GM23248 (cell line): ENCODE measurements at regions not wholly inside any gene's neighbourhood (a gene's known extent, or its start where the extent isn't known, plus 50 kb on each side); places are given as distances from the start of the nearest gene placed in this dataset.

Experiments used
- DNase-seq: peaks from one replicate; pipeline ENCODE4 v3.0.0-alpha.2; 2015
- H2AFZ ChIP-seq: fragments of 200-600 bp; sonication (generic); 2 replicates; pipeline ENCODE4 v1.6.1; 2016; ENCODE audit warnings: antibody characterized with exemption
- H3F3A ChIP-seq: fragments of 200-600 bp; sonication (generic); 2 replicates; pipeline ENCODE4 v1.6.1; 2016; ENCODE audit warnings: mild to moderate bottlenecking, antibody characterized with exemption, mixed run types; ENCODE audit not compliant: insufficient read depth
- H3K27ac ChIP-seq: fragments of 200-600 bp; sonication (generic); 2 replicates; pipeline ENCODE4 v1.5.1; 2016; ENCODE audit warnings: mild to moderate bottlenecking
- H3K27me3 ChIP-seq: fragments of 200-600 bp; sonication (generic); replicated peaks from 2 replicates; pipeline ENCODE4 v1.6.1; 2016; ENCODE audit warnings: mild to moderate bottlenecking; ENCODE audit not compliant: insufficient read depth
- H3K36me3 ChIP-seq: fragments of 200-600 bp; sonication (generic); 2 replicates; pipeline ENCODE4 v1.6.1; 2016; ENCODE audit warnings: low read depth, mild to moderate bottlenecking
- H3K4me1 ChIP-seq: fragments of 200-600 bp; sonication (generic); 2 replicates; pipeline ENCODE4 v1.6.1; 2016; ENCODE audit warnings: mild to moderate bottlenecking; ENCODE audit not compliant: insufficient read depth
- H3K4me2 ChIP-seq: fragments of 200-600 bp; sonication (generic); one replicate; pipeline ENCODE4 v1.6.1; 2016; ENCODE audit warnings: mild to moderate bottlenecking; ENCODE audit not compliant: unreplicated experiment
- H3K4me3 ChIP-seq: fragments of 200-600 bp; sonication (generic); 2 replicates; pipeline ENCODE4 v1.5.1; 2016; ENCODE audit warnings: mild to moderate bottlenecking
- H3K79me2 ChIP-seq: fragments of 200-600 bp; sonication (generic); 2 replicates; pipeline ENCODE4 v1.6.1; 2016; ENCODE audit warnings: mild to moderate bottlenecking; ENCODE audit not compliant: insufficient read depth
- H3K9ac ChIP-seq: fragments of 200-600 bp; sonication (generic); 2 replicates; pipeline ENCODE4 v1.6.1; 2016; ENCODE audit warnings: mild to moderate bottlenecking
- H3K9me2 ChIP-seq: fragments of 200-600 bp; sonication (generic); 2 replicates; pipeline ENCODE4 v1.6.1; 2016; ENCODE audit warnings: mixed run types, mild to moderate bottlenecking, moderate library complexity; ENCODE audit not compliant: insufficient read depth
- H3K9me3 ChIP-seq: fragments of 200-600 bp; sonication (generic); one replicate; pipeline ENCODE4 v1.6.1; 2017; ENCODE audit warnings: low read depth
- H4K20me1 ChIP-seq: fragments of 200-600 bp; sonication (generic); 2 replicates; pipeline ENCODE4 v1.6.0; 2016; ENCODE audit not compliant: insufficient read depth
- EZH2 ChIP-seq: fragments of 200-600 bp; sonication (generic); IDR thresholded peaks from 2 replicates; pipeline ENCODE4 v1.6.1; 2018; ENCODE audit warnings: antibody characterized with exemption, mild to moderate bottlenecking; ENCODE audit not compliant: insufficient read depth, poor library complexity, severe bottlenecking
- EZH2phosphoT487 ChIP-seq: fragments of 200-600 bp; sonication (generic); IDR thresholded peaks from 2 replicates; pipeline ENCODE4 v1.6.1; 2018; ENCODE audit warnings: antibody characterized with exemption, moderate library complexity, mild to moderate bottlenecking, low read depth; ENCODE audit not compliant: insufficient read depth
- WGBS, 2 experiments: methylation state at CpG; one replicate each; pipeline ENCODE4 v1.1.6; 2015 to 2017; ENCODE audit warnings: low lambda C conversion rate in 2 of 2, low coverage in 1 of 2; ENCODE audit errors: missing lambda C conversion rate in 2 of 2; 5-methylcytosine and 5-hydroxymethylcytosine counted together
- in situ Hi-C: fragments of 300-500 bp; cut with MboI; formaldehyde crosslinking; loops from 2 replicates; pipeline ENCODE4 v1.15.0; 2020

- 5 to 14% methylated on average over 1 of the region's 1 CpG for WGBS, 2 experiments
- in situ Hi-C loops, result no loop called here
- H3F3A ChIP-seq, result no peaks in the 10 kb centered on the region
These were observed 347.7 kb upstream of the MAP2 start for GRCh38 chr2:209076151-209076550.

GRCh38 chr2:209086761-209087160 is 337.1 kb upstream of the MAP2 start:
- H3F3A ChIP-seq, result no peaks in the 10 kb centered on the region
- in situ Hi-C loops, result no loop called here
- H3K27me3 ChIP-seq, result no peaks in the 10 kb centered on the region
- no peak overlapping the region for H3K4me3 ChIP-seq
- H2AFZ ChIP-seq, result no peak overlapping the region
- H3K27ac ChIP-seq, result no peak overlapping the region
- H3K4me1 ChIP-seq, result no peaks in the 10 kb centered on the region
- TF ChIP-seq EZH2phosphoT487, result no peak
- TF ChIP-seq EZH2, result no peak
- no peak overlapping the region for H3K4me2 ChIP-seq
- WGBS, 2 experiments, result 49 to 59% methylated on average over 3 of the region's 3 CpGs
- no peaks in the 10 kb centered on the region for H3K79me2 ChIP-seq
- DNase-seq, result no peak
- no peaks in the 10 kb centered on the region for H4K20me1 ChIP-seq
- no peak overlapping the region for H3K9ac ChIP-seq
- no peaks in the 10 kb centered on the region for H3K36me3 ChIP-seq
- no peaks in the 10 kb centered on the region for H3K9me3 ChIP-seq
- no peaks in the 10 kb centered on the region; the same call in 1 of the 2 replicates for H3K9me2 ChIP-seq

More at GRCh38 chr2:209076151-209076550, 347.7 kb upstream of the MAP2 start:
- Histone ChIP-seq H3K9me2 (no peaks in the 10 kb centered on the region), H3K36me3 (no peaks in the 10 kb centered on the region), H2AFZ (no peak overlapping the region), H4K20me1 (no peaks in the 10 kb centered on the region), H3K9ac (no peak overlapping the region), H3K9me3 (no peaks in the 10 kb centered on the region), H3K27me3 (no peaks in the 10 kb centered on the region), H3K4me2 (no peak overlapping the region), H3K4me1 (no peaks in the 10 kb centered on the region), H3K27ac (no peak overlapping the region), H3K4me3 (no peak overlapping the region), H3K79me2 (no peaks in the 10 kb centered on the region)
- TF ChIP-seq EZH2 (no peak), EZH2phosphoT487 (no peak)
- no peak for DNase-seq

GRCh38 chr2:209091056-209091455 is 332.8 kb upstream of the MAP2 start:
- in situ Hi-C loops, result no loop called here
- Histone ChIP-seq H3K4me3 (no peak overlapping the region), H3K9me2 (no peaks in the 10 kb centered on the region; the same call in 1 of the 2 replicates), H3K9me3 (no peaks in the 10 kb centered on the region), H3K36me3 (no peaks in the 10 kb centered on the region), H4K20me1 (no peaks in the 10 kb centered on the region), H3K9ac (no peak overlapping the region), H3K4me2 (no peak overlapping the region), H3K27me3 (no peaks in the 10 kb centered on the region), H2AFZ (no peak overlapping the region), H3K4me1 (no peaks in the 10 kb centered on the region), H3K79me2 (no peaks in the 10 kb centered on the region), H3K27ac (no peak overlapping the region), H3F3A (no peaks in the 10 kb centered on the region)
- no peak for TF ChIP-seq EZH2
- TF ChIP-seq EZH2phosphoT487, result no peak
- WGBS, 2 experiments, result 5 to 24% methylated on average over 1 of the region's 1 CpG
- DNase-seq, result no peak

- H3K9me3 ChIP-seq, result no peaks in the 10 kb centered on the region
These were observed 329.6 kb upstream of the MAP2 start for GRCh38 chr2:209094221-209094620.

GRCh38 chr2:209095432-209095831 is 328.4 kb upstream of the MAP2 start:
- H3K9me2 ChIP-seq, result no peaks in the 10 kb centered on the region; the same call in 1 of the 2 replicates
- TF ChIP-seq EZH2 (no peak), EZH2phosphoT487 (no peak)
- no peak overlapping the region for H3K4me2 ChIP-seq
- DNase-seq, result no peak
- H3F3A ChIP-seq, result no peaks in the 10 kb centered on the region
- no peaks in the 10 kb centered on the region for H3K79me2 ChIP-seq
- no peak overlapping the region for H3K4me3 ChIP-seq
- no peak overlapping the region for H2AFZ ChIP-seq
- no peaks in the 10 kb centered on the region for H3K27me3 ChIP-seq
- H3K27ac ChIP-seq, result no peak overlapping the region
- WGBS, 2 experiments, result 16 to 17% methylated on average over 2 of the region's 2 CpGs
- in situ Hi-C loops, result no loop called here
- no peaks in the 10 kb centered on the region for H3K9me3 ChIP-seq
- no peaks in the 10 kb centered on the region for H3K36me3 ChIP-seq
- H3K4me1 ChIP-seq, result no peaks in the 10 kb centered on the region
- no peak overlapping the region for H3K9ac ChIP-seq
- H4K20me1 ChIP-seq, result no peaks in the 10 kb centered on the region

More at GRCh38 chr2:209094221-209094620, 329.6 kb upstream of the MAP2 start:
- no peak overlapping the region for H3K27ac ChIP-seq
- WGBS, 2 experiments, result 25 to 31% methylated on average over 2 of the region's 2 CpGs
- no peak for DNase-seq
- H3K9ac ChIP-seq, result no peak overlapping the region
- no peaks in the 10 kb centered on the region for H3K36me3 ChIP-seq
- H3K4me2 ChIP-seq, result no peak overlapping the region
- H3K4me1 ChIP-seq, result no peaks in the 10 kb centered on the region
- TF ChIP-seq EZH2, result no peak
- TF ChIP-seq EZH2phosphoT487, result no peak
- in situ Hi-C loops, result no loop called here
- no peak overlapping the region for H3K4me3 ChIP-seq
- no peaks in the 10 kb centered on the region for H3K27me3 ChIP-seq
- H3K9me2 ChIP-seq, result no peaks in the 10 kb centered on the region; the same call in 1 of the 2 replicates
- no peaks in the 10 kb centered on the region for H3K79me2 ChIP-seq
- H2AFZ ChIP-seq, result no peak overlapping the region
- H4K20me1 ChIP-seq, result no peaks in the 10 kb centered on the region
- H3F3A ChIP-seq, result no peaks in the 10 kb centered on the region
